ENCODE measurements at regions not wholly inside any gene's neighbourhood (a gene's known extent, or its start where the extent isn't known, plus 50 kb on each side); places are given as distances from the start of the nearest gene placed in this dataset.

DNA sequence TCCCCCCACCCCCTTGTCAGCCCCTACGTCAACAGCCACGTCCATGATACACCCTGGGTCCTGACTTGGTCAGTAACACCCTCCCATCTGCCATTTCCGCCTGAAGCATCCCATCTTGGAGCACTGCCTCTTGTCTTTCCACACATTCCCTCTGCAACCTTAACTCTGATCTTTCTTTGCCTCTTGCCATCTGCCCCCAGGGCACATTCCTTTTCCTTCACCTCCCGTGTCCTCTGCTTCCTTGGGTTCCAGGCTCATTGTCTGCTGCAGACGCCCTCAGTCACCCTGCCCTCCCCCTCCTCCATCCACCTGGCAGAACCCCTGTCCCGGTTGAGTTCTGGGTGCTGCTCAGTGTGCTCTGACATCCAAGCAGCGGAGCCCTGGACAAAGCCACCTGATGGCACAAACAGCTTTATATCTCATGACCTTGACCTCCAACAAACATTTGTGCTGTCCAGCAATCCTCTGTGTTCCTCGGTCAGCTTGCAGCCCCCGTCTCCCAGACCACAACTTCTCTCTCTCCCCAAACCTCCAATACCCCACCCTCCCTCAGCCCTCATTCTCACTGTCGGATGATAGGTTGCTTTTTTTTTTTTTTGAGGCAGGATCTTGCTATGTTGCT lies 97.7 kb upstream of the IER5L start:
- DNase-seq = no peak

DNA sequence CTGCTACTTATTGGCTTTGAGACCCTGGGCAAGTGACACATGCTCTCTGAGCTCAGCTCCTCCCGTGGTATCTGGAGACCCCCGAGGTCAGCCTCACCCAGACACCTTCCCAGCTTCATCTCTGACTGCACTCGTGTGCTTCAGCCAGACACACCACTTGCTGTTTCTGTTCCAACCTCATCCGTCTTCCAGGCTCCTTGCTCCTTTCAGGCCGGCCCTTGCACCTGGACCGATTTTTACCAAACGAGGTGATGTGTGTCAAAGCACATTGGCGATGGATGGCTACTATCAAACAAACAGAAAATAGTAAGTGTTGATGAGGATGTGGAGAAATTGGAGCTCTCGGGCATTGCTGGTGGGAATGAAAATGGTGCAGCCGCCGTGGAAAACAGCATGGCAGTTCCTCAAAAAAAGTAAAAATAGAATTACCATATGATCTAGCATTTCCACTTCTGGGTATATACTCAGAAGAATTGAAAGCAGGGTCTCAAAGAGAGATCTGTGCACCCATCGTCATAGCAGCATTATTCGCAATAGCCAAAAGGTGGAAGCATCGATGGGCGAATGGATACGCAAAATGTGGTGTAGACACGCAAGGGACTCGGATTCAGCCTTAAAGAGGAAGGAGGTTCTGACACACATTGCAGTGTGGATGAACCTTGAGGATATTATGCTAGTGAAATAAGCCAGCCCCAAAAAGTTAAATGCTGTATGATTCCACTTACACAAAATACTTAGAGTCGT lies 96.1 kb upstream of the IER5L start:
- no peak for DNase-seq

DNA sequence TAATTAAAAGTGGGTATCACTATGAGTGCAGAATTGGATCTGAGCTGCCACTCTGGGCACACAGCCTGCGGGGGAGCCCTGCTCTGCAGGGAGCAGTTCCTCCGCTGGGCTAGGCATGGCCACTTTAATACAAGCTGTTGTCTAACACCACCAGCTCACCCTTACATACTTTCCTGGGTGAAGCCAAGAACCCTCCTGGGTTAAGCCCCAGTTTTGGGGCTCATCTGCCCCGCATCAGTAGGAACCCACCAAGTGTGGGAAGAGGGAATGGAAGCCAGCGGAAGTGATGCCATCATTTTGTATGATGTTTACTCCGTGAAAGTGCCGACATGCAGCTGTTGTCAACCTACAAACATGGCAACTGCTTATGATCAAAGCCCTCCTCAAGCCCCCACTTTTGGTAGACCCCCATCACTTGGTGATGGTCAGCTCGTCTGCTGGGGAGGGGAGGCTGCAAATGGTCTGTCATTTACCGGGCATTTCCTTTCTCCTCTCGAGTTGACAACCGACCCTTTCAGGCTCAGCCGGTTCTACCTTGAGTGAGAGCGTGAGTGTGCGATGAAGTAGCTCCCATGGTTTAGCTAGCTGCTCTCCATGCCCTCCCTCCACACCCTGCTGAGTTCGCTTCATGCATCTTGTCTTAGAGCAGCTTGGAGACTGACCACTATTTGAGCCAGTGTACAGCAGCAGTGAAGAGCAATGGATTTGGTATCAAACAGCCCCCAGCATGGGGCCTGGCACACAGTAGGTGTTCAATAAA lies 95.3 kb upstream of the IER5L start:
- DNase-seq = no peak

DNA sequence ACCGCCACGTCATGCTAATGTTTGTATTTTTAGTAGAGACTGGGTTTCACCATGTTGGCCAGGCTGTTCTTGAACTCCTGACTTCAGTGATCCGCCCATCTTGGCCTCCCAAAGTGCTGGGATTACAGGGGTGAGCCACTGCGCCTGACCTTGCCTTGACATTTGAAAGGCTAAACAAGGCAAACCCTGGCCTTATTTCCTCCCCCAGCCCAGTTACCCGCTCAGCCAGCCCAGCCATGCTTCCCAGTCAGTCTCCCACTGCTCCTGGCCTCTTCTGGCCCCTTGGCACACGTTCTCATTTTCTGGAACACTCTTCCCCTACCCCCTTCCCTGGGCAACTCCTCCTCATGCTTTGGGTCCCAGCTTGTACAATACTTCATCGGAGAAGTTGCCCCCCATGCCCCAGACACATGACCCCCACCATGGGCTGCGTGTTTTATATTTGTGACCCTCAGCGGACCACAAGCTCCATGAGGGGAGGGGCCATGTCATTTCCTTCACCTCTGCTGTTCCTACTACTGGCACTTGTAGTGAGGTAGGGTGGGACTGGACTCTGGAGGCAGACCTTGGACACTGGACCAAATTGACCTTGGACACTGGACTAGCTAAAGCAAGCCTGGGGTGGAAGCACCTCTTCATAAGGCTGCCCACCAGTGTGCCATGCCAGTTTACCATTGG lies 94.4 kb upstream of the IER5L start:
- no peak for DNase-seq

DNA sequence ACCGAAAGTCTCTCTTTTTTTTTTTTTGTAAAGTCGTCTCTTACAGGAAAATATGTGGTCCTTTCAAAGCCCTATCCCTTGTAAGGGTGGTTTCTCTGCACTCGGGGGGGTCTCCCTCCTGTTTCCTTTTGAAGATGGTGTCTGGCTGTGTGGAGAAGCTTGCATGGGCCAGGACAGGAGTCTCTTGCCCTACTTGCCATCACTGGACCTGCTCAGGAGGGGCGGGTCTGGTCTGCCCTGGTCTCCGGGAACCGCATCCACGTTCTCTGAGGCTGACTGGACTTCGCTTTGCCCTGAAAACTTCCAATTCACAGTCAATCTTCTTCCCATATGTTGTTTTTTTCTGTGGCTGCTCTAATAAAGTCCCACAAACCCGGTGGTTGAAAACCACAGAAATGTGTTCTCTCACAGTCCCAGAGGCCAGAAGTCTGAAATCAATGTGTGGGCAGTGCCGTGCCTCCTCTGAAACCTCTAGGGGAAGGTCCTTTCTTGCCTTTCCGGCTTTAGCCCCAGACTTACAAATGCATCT lies 92.9 kb upstream of the IER5L start:
- DNase-seq = no peak

DNA sequence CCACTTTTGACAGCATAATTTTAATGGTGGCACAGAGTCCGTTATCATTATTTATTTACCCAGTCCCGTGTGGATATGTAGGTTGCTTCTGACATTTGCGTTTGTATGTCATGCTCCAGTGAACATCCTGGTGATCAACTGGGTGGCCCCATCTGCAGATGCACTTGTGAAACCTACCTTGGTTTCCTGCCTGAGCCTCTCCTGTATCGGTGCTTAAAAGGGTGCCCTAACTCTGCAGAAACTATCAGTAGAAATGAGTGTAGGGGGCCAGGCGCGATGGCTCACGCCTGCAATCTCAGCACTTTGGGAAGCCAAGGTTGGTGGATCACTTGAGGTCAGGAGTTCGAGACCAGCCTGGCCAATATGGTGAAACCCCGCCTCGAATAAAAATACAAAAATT lies 92.1 kb upstream of the IER5L start:
- DNase-seq = no peak

DNA sequence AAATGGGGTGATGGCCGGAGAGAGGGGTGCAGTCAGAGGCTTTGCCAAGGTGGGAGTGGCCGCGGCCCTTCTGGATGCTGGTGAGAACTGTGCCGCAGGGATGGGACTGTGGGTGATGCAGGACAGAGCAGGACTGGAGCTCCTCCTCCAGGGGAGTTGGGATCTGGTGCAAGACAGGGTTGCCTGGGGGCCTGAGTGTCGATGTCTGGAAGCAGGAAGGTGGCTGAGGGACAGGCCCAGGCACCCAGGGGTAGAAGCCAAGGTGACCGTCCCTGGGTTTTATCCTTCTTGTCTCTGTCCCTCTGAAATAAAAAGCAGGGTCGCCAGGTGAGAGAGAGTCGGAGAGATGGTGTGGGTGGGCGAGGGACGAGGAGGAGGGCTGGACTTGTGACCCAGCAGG lies 89.1 kb upstream of the IER5L start:
- DNase-seq = no peak

DNA sequence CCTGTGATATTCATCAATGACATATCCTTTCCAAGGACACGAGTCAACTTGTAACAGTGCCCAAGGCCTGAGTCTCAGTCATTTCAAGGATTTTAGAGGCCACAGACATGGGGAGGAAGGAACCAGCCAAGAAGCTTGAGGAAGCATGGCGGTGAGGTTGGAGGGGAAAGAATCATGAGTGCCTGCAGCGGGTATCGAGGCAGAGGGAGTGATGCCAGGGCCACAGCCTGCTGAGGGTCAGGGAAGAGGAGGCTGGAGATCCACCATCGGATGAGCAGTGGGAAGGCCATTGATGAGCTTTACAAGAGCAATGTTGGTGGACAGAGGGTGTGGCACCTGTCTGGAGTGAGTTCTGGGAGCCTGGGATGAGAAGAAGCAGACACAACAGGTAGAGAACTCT lies 88.5 kb upstream of the IER5L start:
- no peak for DNase-seq

DNA sequence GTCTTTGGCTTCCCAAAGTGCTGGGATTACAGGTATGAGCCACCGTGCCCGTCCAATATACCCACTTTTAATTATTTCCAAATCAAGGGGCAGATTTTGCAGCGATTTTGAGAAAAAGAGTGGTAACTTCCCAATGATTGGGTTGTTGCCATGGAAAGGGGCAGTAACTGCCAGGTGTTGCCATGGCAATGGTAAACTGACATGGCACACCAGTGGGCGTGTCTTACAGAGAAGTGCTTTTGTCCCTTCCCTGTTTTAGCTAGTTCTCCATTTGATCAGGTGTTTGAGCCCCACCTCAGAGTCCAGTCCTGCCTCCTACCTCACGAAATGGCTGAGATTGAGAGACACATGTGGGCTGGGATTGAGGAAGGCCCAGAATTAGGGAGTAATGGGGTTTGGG lies 86.3 kb upstream of the IER5L start:
- no peak for DNase-seq

DNA sequence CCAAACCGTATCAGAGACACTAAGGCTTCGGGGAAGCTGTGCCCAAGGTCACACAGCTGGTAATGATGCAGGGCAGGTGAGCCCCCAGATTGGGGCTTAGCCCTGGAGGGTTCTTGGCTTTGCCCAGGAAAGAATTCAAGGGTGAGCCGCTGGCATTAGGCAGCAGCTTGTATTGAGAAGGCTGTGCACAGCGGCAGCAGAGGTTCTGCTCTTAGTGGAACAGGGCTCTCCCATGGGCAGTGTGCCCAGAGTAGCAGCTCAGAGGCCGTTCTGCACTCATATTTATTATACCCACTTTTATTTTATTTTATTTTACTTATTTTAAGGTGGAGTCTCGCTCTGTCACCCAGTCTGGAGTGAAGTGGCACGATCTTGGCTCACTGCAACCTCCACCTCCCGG lies 85.8 kb upstream of the IER5L start:
- DNase-seq = no peak

DNA sequence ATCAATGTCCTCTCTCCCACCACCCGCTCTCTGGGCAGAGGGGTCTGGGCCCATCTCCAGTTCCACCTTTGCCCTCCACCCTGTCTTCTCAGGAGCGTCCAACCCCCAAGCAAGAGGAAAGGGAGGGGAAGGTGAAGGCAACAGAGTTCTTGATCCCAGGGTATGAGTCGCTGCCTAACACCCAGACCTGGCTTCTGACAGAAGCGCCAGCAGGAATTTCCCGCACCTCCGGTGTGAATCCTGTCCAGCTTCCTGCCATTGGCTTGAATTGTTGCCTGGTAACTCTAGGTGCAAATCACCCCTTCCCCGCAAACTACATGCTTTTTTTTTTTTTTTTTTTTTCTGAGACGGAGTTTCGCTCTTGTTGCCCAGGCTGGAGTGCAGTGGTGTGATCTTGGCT lies 84.2 kb upstream of the IER5L start:
- no peak for DNase-seq

DNA sequence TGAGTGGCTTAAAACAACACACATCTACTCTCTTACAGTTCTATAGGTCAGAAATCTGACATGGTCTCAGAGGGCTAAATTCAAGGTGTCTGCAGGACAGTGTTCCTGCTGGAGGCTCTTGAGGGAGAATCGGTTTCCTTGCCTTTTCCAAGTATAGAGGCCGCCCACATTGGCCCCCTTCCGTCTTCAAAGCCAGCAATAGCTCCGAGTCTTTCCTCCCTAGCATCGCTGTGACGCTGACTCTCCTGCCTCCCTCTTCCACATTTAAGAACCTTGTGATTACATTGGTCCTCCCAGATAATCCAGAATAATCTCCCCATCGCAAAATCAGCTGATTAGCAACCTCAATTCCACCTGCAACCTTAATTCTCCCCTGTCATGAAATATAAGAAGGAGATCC lies 81.3 kb upstream of the IER5L start:
- DNase-seq = no peak

DNA sequence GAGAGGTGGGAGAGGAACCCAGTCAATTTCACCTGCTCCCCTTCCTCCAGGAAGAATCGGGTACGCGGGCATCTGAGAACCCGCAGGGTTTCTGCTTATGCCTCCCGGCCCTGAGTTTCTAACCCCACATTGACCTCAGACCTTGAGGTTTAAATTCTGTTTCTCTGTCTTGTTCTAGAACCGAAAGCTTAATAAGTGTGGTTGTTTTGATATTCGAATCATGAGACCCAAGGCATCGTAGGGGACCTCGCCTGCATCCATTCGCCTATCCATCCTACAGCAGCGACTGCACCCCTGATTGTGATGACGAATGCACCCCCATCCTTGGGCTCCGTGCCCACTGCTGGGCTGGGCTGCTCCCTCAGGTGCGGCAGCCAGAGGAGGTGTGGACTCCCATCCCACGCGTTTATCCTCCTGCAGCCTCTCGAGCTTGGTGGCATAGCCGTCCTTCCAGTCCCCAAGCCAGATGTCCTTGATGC lies 80.8 kb upstream of the IER5L start:
- DNase-seq = no peak

DNA sequence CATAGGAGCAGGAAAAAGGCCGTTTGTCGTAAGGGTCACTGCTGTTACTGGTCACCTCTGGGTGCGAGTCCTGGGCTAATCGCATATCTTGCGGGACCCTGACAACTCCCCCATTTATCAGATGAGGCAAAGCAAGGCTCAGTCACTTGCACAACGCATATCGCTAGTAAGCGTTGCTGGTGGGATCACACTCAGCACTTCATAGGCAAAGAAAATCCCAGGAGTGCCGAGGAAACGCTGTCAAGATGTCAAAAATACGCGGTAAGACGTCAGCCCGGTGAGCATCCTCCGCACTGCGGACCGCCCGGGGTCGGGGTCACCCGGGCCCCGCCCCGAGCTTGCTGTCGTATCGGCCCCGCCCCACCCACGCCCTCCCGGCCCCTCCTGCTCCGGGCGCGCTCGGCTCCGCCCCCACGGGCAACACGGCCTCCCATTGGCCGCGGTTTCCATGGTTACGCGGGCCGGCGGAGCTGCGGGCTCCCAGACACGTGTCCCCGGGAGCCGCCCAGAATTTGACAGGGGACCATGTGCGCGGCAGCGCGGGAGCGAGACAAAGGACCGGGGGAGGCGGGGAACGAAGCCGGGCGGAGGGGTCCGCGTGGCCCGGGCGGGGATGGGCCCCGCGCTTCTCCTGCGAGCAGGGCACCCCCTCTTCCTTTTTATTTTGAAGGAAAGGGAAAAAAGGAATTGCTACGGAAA lies 80.2 kb upstream of the IER5L start:
- peak; percentile 16 for DNase-seq

DNA sequence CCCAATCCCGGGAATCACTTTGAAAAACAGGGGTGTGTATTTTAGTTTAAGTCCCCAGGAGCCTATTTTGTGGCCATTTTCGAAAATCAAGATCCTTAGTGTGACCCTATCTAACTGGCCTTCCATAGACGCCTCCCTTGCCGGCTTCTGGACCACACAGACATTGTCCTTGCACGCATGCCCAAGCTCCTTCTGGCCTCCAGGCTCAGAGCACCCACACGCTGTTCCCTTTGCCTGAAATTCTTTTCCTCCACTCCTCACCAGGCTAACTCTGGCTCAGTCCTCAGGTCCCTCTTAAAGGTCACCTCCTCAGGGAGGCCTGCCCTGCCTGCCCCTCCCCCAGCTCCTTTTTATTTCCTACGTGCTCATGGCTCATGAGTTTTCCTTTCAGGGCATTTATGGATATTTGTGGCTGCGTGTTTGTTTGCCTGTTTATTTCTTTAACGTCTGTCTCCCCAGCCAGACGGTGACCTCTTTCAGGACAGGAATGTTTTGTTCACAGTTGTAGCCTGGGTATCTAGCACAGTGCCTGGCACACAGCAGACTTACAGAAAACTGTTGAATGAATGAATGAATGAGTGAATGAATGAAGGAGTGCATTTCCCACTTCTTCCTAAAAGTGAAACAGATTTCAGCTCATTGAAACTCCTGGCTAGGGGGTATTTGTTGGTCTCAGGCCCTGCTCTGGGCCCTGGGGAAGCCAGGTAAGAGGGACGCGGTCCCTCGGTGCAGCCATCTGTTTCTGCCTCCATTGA lies 79.1 kb upstream of the IER5L start:
- no peak for DNase-seq

DNA sequence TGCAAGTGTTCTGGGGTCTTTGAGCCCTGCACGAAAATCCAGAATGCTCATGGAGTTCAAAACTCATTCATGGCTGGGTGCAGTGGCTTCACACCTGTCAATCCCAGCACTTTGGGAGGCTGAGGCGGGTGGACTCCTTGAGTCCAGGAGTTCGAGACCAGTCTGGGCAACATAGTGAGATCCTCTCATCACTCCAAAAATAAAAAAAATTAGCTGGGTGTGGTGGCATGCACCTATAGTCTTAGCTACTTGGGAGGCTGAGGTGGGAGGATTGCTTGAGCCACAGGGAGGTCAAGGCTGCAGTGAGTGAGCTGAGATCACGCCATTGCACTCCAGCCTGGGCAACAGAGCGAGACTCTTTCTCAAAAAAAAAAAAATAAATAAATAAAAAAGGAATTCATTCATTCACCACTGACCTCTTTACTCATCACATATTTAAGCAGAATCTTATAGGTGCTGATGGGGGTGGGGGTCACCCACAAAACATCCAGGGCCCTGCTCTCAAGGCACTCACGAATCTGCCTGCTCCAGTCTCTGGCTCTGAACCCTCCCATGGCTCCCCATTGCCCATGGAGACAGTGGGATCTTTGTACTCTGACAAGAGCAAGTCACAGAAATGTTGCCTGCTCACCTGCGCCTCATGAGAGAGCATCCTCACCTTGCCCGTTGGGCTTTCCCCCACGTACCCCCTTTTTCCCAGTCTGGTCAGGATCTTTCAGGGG lies 76.7 kb upstream of the IER5L start:
- no peak for DNase-seq

DNA sequence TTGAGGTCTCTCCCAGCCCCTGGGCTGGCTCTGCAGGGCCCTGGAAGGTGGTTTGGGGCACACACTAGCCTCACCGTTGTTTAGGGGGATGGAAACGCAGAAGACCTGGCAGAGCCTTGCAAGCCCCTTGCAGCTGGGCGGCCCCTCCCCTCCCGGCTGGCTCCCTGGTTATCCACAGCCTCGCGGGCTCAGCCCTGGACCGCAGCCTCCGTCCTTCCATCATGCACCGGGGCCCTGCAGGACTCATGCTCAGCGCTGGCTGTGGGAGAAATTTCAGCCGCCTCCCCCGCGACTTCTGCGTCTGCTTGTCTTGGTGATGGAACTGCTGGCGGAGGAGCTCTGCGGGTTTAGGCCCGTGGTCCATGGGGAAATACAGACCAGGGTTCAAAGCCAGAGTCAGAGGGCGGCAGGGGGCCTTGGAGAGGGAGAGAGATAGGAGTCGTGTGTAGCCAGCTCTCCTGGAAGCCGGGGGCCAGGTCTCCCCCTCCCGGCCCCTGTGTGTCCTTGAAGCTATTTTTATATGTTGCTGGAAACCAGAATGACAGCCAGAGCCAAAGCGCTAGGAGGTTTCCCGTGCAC lies 75.8 kb upstream of the IER5L start:
- DNase-seq = no peak

DNA sequence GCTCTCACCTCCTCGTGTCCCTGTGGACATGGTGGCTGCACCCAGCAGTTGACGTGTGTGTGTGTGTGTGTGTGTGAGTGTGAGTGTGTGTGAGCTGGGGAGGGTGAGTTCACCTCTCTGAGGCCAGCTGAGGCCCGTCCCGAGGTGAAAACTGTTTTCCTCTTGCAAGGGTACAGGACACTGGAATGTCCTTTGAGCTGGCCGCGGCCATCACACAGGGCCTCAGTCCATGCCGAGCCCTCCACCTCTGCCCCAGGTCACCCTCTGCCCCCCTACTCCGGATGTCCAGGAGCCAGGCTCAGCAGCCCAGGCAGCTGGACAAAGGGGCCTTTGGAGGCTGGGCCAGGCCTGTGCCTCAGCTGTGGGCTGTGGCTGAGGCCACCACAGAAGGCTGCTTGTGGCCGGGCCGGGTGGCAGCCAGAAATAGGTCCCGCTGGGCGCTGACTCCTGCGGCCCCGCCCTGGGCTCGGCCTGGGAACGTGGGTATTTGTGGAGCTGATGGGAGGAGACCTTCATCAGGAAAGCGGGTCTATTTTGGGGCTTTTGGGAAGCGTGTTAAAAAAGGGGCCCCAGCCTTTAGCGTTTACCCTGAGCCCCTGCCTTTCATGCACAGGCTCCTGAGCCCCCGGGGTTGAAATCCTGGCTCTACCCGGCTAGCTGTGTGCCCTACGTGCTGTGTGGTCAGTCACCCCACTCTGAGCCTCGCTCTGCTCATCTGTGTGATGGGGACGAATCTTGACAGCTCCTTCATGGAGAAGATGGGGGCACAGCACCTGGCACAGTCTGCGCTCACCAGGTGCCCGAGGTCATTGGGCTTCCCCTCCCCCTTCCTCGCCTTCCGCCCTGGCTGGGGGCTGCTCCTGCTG lies 75.1 kb upstream of the IER5L start:
- no peak for DNase-seq

DNA sequence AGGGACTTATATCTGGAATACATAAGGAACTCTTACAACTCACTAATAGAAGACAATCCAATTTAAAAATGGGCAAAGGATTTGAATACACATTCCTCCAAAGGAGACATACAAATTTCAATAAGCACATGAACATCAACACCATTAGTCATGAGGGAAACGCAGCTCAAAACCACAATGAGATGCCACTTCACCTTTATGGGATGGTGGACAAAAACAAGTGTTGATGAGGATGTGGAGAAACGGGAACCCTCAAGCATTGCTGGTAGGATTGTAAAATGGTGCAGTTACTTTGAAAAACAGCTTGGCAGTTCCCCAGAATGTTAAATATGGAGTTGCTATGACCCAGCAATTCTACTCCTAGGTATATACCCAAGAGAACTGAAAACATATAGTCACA lies 72.7 kb upstream of the IER5L start:
- DNase-seq = no peak
